Activated T-helper 17 cell treated with anti-CD3 and anti-CD28 coated beads, Interleukin-2, amount 50 U/mL, for 72 hours (primary cell): ENCODE measurements at regions not wholly inside any gene's neighbourhood (a gene's known extent, or its start where the extent isn't known, plus 50 kb on each side); places are given as distances from the start of the nearest gene placed in this dataset.
"Not testable (repeated sequence)": the region's sequence is repeated elsewhere in the genome, so short reads cannot be mapped to it uniquely, and the experiment has no call there.

Experiments
- ATAC-seq: fragments of 150-1000 bp; cut with Tn5 transposase; replicated peaks from 2 replicates; pipeline ENCODE4 v1.10.0; 2021; ENCODE audit warnings: mild to moderate bottlenecking, moderate library complexity
- H3K27ac Mint-ChIP-seq: one replicate; pipeline ENCODE4 v1.8.0; 2022; ENCODE audit warnings: mixed read lengths
- H3K27me3 Mint-ChIP-seq: one replicate; pipeline ENCODE4 v1.8.0; 2022; ENCODE audit warnings: mixed read lengths
- H3K36me3 Mint-ChIP-seq: one replicate; pipeline ENCODE4 v1.8.0; 2022; ENCODE audit warnings: low read depth, mild to moderate bottlenecking, mixed read lengths
- H3K4me1 Mint-ChIP-seq: one replicate; pipeline ENCODE4 v1.8.0; 2022; ENCODE audit warnings: mixed read lengths
- H3K4me3 Mint-ChIP-seq: one replicate; pipeline ENCODE4 v1.8.0; 2022; ENCODE audit warnings: mild to moderate bottlenecking, mixed read lengths
- H3K9me3 Mint-ChIP-seq: one replicate; pipeline ENCODE4 v1.8.0; 2022; ENCODE audit warnings: mixed read lengths

DNA sequence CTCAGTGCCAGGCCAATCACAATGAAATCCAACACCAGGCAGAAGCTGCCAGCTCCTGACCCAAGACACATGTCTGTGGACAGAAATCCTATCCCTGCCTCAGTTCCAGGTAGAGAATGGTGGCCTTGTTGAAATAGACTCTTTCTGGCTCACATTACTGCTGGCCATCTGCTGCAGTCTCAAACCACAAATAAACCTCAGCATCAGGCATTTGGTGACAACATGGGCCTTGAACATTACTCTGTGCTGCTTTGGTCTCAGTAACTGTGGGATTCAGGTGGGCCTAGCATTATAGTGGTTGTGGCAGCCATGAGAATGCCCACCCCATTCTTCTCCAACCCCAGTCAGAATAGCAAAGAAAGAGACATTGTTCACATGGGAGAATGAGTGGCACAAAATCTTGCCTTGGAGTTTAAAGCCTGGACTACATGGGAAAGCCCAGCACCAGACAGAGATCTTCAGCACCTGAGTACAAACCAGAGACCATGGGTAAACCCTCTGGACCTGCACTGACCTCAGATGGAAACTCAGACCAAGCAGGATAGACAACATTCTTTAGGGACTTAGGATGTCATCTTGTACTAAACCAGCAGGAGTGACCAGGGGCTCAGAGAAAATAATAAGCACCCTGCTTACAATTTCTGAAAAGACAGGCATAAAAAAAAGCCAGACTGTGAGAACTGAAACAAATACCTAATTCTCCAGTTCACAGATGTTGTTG is 50.4 kb upstream of the TRAM1L1 start:
- Mint-ChIP-seq H3K4me1 (no peaks in the 10 kb centered on the region), H3K4me3 (no peak overlapping the region), H3K36me3 (no peaks in the 10 kb centered on the region), H3K9me3 (peaks cover 10% of the 10 kb centered on the region), H3K27ac (no peak overlapping the region), H3K27me3 (no peaks in the 10 kb centered on the region)
- ATAC-seq = no peak

DNA sequence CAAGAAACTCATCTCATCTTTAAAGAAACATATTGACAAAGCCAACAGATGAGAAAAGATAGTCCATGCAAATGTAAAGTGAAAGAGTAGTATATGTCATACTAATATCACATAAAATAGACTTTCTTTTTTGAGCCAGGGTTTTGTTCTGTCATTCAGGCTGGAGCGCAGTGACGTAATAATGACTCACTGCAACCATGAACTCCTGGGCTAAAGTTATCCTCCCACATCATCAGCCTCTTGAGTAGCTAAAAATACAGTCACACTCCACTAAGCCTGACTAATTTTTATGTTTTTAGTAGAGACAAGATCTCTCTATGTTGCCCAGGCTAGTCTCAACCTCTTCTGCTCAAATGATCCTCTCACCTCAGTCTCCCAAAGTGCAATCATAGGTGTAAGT is 51.8 kb upstream of the TRAM1L1 start:
- no peak for ATAC-seq
- H3K27ac Mint-ChIP-seq = no peak overlapping the region
- peaks cover 15% of the 10 kb centered on the region for H3K9me3 Mint-ChIP-seq
- no peak overlapping the region for H3K4me3 Mint-ChIP-seq
- H3K27me3 Mint-ChIP-seq = no peaks in the 10 kb centered on the region
- H3K36me3 Mint-ChIP-seq = no peaks in the 10 kb centered on the region
- no peaks in the 10 kb centered on the region for H3K4me1 Mint-ChIP-seq

DNA sequence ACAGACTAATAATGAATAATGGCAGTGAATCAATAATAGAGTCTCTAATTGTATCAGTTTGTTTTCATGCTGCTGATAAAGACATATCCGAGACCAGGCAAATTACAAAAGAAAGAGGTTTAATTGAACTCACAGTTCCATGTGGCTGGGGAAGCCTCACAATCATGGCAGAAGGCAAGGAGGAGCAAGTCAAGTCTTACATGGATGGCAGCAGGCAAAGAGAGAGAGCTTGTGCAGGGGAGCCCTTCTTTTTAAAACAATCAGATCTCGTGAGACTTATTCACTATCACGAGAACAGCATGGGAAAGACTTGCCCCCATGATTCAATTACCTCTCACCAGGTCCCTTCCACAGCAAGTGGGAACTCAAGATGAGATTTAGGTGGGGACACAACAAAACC is 53.4 kb upstream of the TRAM1L1 start:
- H3K4me1 Mint-ChIP-seq, H3K27me3 Mint-ChIP-seq, H3K27ac Mint-ChIP-seq, H3K36me3 Mint-ChIP-seq, H3K4me3 Mint-ChIP-seq, ATAC-seq: not testable (repeated sequence)
- H3K9me3 Mint-ChIP-seq = peaks cover 15% of the 10 kb centered on the region

DNA sequence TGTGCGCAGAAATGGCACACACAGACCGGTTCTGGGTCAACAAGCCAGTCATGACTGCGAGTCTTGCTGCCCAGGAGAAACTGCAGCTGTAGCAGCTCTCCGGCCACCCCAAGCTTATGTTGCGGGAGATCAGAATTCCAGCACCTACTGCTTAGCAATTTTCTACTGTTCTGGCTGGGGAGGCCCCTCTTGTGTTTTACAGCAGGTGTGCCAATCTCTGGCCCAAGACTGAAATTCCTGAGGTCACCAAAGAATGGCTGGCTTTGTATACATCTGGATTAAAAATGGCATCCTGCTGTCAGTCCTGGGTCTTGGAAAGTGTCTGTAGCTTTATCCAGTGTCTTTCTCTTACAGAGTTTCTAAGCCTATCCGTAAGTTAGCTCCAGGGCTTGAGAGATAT is 68.9 kb upstream of the TRAM1L1 start:
- Mint-ChIP-seq H3K36me3 (no peaks in the 10 kb centered on the region), H3K9me3 (peaks cover 7% of the 10 kb centered on the region), H3K4me3 (no peak overlapping the region), H3K27me3 (no peaks in the 10 kb centered on the region), H3K27ac (no peak overlapping the region), H3K4me1 (no peaks in the 10 kb centered on the region)
- ATAC-seq = no peak

DNA sequence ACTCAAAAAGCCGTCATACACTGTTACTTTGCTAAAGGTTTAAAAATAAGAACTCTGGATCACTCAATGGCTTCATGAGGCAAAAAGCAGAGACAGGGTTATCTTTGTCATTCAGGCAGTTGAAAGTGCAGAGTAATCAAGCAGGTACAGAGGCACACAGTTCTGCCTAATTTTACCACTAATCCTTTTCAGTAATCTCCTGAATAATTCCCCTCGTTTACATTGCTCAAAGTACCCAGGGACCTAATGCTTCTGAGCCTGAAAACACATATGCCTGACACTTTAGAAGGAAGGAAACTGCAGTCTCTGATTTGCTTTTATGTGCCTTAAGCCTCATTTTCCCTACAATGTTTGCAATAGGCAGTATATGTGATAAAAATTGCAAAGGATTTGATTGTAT is 71.4 kb upstream of the TRAM1L1 start:
- ATAC-seq = no peak
- no peak overlapping the region for H3K4me3 Mint-ChIP-seq
- no peaks in the 10 kb centered on the region for H3K36me3 Mint-ChIP-seq
- no peak overlapping the region for H3K27ac Mint-ChIP-seq
- no peaks in the 10 kb centered on the region for H3K27me3 Mint-ChIP-seq
- no peaks in the 10 kb centered on the region for H3K9me3 Mint-ChIP-seq
- no peaks in the 10 kb centered on the region for H3K4me1 Mint-ChIP-seq

DNA sequence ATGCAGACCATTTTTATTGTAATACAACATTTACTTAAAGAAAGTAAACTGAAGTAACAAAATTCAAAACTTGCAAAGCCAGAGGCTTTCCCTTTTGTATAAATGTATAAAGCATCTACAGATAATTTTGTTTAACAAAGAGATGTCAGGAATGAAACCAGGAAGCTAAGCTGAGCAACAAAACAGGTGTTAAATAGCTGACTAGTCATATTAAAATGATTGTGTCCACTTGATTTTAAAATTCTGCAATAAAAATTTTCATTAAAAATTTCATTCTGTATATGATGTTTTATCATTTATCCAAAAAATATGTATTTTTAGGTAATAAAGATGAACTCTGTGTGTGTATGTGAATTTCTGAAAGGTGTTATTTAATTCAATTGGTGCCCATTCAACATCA is 72.0 kb upstream of the TRAM1L1 start:
- no peak overlapping the region for H3K4me3 Mint-ChIP-seq
- H3K27me3 Mint-ChIP-seq = no peaks in the 10 kb centered on the region
- no peaks in the 10 kb centered on the region for H3K36me3 Mint-ChIP-seq
- ATAC-seq = no peak
- H3K4me1 Mint-ChIP-seq = no peaks in the 10 kb centered on the region
- H3K27ac Mint-ChIP-seq = no peak overlapping the region
- H3K9me3 Mint-ChIP-seq = no peaks in the 10 kb centered on the region

DNA sequence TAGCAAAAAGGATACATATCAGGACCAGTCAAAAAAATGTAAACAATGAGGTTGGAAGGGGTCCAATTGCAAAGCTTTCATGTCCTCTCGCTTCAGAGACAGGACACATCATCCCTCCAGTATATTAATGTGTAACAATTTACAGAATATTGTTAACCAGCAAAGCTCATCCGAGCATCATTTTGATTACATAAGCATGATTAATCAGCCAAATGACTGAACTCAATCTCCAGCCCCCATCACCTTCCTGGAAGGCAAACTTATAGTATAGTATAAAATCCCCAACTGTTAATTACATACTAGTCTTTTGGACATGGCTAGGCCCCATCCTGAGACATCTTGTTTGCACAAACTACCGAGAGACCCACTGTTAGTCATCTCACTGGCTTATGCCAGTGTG is 77.6 kb upstream of the TRAM1L1 start:
- H3K4me1 Mint-ChIP-seq = no peaks in the 10 kb centered on the region
- no peak for ATAC-seq
- no peak overlapping the region for H3K27ac Mint-ChIP-seq
- no peaks in the 10 kb centered on the region for H3K27me3 Mint-ChIP-seq
- H3K4me3 Mint-ChIP-seq = no peak overlapping the region
- H3K36me3 Mint-ChIP-seq = no peaks in the 10 kb centered on the region
- H3K9me3 Mint-ChIP-seq = no peaks in the 10 kb centered on the region

DNA sequence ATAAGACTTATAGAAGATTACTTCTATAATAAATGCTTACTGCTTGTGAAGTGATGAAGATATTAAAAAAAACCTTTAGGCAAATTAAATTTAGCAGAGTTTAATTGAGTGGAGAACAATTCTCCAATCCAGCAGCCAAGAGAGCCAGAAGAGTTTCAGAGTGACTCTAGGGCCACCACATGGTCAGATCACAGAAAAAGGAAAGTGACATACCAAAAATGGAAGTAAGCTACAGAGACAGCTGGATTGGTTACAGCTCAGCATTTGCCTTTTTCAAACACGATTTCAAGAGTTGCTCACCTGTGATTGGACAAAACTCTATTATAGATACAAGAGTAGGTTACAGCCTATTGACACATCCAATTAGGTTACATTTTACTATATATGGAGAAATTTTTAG is 79.0 kb upstream of the TRAM1L1 start:
- Mint-ChIP-seq H3K9me3 (no peaks in the 10 kb centered on the region), H3K27me3 (no peaks in the 10 kb centered on the region), H3K36me3 (no peaks in the 10 kb centered on the region), H3K4me3 (no peak overlapping the region), H3K4me1 (no peaks in the 10 kb centered on the region), H3K27ac (no peak overlapping the region)
- ATAC-seq = no peak

DNA sequence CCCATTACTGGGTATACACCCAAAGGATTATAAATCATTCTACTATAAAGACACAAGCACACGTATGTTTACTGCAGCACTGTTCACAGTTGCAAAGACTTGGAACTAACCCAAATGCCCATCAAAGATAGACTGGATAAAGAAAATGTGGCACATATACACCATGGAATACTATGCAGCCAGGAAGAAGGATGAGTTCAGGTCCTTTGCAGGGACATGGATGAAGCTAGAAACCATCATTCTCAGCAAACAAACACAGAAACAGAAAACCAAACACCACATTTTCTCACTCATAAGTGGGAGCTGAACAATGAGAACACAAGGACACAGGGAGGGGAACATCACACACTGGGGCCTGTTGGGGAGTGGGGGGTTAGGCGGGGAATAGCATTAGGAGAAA is 90.0 kb upstream of the TRAM1L1 start:
- not testable (repeated sequence) for H3K27ac Mint-ChIP-seq, ATAC-seq, H3K9me3 Mint-ChIP-seq, H3K27me3 Mint-ChIP-seq, H3K36me3 Mint-ChIP-seq, H3K4me1 Mint-ChIP-seq, H3K4me3 Mint-ChIP-seq

DNA sequence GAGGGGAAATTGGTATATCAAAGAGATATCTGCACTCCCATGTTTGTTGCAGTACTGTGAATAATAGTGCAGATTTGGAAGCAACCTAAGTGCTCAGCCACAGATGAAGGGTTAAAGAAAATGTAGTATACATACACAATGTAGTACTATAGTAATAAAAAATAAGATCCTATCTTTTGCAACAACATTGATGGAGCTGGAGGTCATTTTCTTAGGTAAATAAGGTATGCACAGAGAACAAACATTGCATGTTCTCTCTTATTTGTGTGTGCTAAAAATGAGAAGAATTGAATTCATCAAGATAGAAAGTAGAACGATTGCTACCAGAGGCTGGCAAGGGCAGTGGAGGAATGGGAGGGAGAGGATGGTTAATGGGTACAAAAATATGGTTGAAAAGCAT is 117.9 kb upstream of the TRAM1L1 start:
- ATAC-seq = no peak
- Mint-ChIP-seq H3K27me3 (no peaks in the 10 kb centered on the region), H3K4me1 (no peaks in the 10 kb centered on the region), H3K27ac (no peak overlapping the region), H3K36me3 (no peaks in the 10 kb centered on the region), H3K4me3 (no peak overlapping the region), H3K9me3 (peaks cover 9% of the 10 kb centered on the region)

DNA sequence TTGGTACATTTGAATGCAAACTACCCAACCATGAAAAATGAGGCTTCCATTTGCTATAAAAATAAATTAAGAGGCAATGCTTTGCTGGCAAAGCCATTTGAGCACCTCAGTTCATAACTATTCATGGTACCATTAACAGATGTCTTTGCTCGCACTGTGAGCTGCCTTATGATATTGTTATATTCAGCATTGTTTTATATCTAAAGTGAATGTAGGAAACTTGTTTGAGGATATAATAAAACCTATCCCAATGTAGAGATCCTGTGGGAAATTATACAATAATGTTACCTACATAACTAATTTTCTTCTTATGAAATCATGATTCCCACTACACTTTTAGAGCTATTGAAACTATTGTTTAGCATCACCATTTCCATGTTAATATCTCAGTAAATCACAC is 125.2 kb upstream of the TRAM1L1 start:
- H3K9me3 Mint-ChIP-seq = peaks cover 4% of the 10 kb centered on the region
- H3K4me1 Mint-ChIP-seq = no peaks in the 10 kb centered on the region
- no peak overlapping the region for H3K4me3 Mint-ChIP-seq
- ATAC-seq = no peak
- no peak overlapping the region for H3K27ac Mint-ChIP-seq
- no peaks in the 10 kb centered on the region for H3K27me3 Mint-ChIP-seq
- H3K36me3 Mint-ChIP-seq = no peaks in the 10 kb centered on the region

DNA sequence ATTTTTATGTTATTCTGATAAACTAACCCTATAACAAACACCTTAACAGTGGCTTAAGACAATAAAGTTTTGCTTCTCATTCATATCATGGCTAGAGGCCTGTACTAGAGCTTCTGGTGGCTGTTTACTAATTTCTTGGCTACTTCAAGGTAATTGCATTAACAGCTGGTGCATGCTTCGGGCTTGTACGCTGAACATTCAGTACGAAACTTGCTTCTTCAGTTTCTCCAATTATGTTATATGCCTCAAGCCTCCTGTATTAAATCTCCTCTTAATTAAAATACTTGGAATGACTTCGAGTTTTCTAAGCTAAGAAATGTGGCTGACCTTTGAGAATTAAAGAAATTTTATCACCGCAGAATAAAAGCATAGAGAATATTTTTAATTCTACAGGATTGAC is 138.9 kb upstream of the TRAM1L1 start:
- no peaks in the 10 kb centered on the region for H3K9me3 Mint-ChIP-seq
- H3K36me3 Mint-ChIP-seq = no peaks in the 10 kb centered on the region
- H3K4me3 Mint-ChIP-seq = no peak overlapping the region
- no peak overlapping the region for H3K27ac Mint-ChIP-seq
- ATAC-seq = no peak
- H3K27me3 Mint-ChIP-seq = no peaks in the 10 kb centered on the region
- no peaks in the 10 kb centered on the region for H3K4me1 Mint-ChIP-seq

DNA sequence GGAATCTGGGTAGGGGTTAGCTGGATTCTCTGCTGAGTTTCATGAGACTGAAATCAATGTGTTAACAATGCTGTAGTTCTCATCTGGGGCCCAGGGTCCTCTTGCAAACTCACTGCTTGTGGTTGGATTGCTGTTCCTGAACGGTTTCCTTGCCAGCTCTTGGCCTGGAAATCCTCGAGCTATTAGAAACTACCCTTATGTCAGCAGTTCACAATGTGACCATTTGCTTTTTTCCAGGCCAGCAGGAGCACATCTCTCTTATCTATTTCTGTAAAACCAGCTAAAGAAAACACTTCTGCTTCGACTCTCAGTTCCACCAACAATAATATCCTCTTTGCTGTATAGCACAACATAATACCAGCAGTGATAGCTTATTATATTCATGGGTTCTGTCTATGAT is 140.1 kb upstream of the TRAM1L1 start:
- no peak for ATAC-seq
- Mint-ChIP-seq H3K36me3 (no peaks in the 10 kb centered on the region), H3K4me1 (no peaks in the 10 kb centered on the region), H3K4me3 (no peak overlapping the region), H3K27ac (no peak overlapping the region), H3K27me3 (no peaks in the 10 kb centered on the region), H3K9me3 (no peaks in the 10 kb centered on the region)

DNA sequence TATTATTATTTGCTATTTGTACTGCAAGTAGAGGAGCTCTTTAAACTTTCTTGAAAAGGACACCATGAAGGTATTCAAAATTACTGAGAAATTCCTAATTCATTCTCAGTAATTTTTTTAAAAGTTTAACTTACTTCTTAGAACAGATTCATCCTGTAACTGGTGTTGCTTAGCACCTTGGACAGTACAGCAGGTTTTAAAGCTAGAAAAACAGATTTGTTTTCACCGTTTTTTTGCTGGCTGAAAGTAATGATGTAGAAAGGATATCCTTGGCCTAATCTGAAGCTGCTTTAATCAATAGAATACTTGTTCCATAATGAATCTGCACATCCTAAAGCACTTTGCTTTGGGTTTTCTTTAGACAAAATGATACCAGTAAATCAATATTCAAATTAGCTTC is 142.5 kb upstream of the TRAM1L1 start:
- no peak for ATAC-seq
- no peak overlapping the region for H3K4me3 Mint-ChIP-seq
- no peaks in the 10 kb centered on the region for H3K27me3 Mint-ChIP-seq
- no peaks in the 10 kb centered on the region for H3K36me3 Mint-ChIP-seq
- H3K9me3 Mint-ChIP-seq = no peaks in the 10 kb centered on the region
- no peaks in the 10 kb centered on the region for H3K4me1 Mint-ChIP-seq
- no peak overlapping the region for H3K27ac Mint-ChIP-seq

DNA sequence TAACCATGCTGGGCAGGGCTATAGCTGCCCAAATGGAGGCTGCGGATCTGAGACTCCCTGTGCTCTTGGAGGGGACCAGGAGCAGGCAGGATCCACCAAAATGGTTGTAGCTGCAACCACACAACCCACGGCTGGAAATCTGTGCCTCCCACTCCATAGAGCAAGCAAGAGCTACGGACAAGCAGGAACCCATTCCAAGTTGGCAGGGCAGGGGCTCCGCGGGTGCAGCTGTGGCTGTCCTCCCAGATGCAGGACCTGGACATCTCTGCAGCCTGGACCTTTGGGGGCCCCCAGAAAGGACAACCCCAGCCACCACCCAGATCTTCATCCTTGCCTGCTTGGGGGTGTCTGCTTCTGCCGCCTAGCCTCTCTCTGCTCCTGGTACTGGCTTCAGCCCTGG is 154.1 kb upstream of the TRAM1L1 start:
- ATAC-seq = no peak
- no peak overlapping the region for H3K27ac Mint-ChIP-seq
- peaks cover 5% of the 10 kb centered on the region for H3K9me3 Mint-ChIP-seq
- H3K4me1 Mint-ChIP-seq = no peaks in the 10 kb centered on the region
- H3K4me3 Mint-ChIP-seq = no peak overlapping the region
- H3K36me3 Mint-ChIP-seq = no peaks in the 10 kb centered on the region
- no peaks in the 10 kb centered on the region for H3K27me3 Mint-ChIP-seq

DNA sequence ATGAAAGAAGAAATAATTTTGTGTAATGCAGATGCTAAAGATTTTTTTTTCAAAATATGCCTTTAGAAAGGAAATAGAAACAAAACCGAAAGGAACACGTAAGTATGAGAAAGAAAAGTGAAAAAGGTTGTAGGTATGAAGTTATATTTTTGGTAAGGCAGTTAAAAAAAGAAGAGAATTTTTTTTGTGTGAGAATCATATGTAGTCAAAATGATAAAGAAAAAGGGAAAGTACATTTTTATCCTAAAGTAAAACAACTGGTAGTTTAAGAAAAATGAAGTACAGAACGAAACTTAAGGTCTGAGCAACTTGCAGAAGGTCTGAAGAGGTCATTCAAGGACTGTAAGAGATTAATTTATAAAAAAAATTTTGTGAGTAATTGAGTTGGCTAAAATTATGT is 164.0 kb upstream of the TRAM1L1 start:
- Mint-ChIP-seq H3K4me1 (no peaks in the 10 kb centered on the region), H3K9me3 (peaks cover 24% of the 10 kb centered on the region), H3K36me3 (no peaks in the 10 kb centered on the region), H3K4me3 (no peak overlapping the region), H3K27ac (no peak overlapping the region), H3K27me3 (no peaks in the 10 kb centered on the region)
- no peak for ATAC-seq
